ENCODE measurements at regions not wholly inside any gene's neighbourhood (a gene's known extent, or its start where the extent isn't known, plus 50 kb on each side); places are given as distances from the start of the nearest gene placed in this dataset.
A peak's percentile ranks its signal among the peaks of the same experiment; 100 is the strongest.

- DNase-seq (ENCODE audit: insufficient read length, low spot score) (no peak), FAIRE-seq (no peak)
- TF ChIP-seq SPI1 (IDR thresholded peaks at IDR 0.05; ENCODE audit: low read depth, low read length) (no peak), PAX5 (IDR thresholded peaks at IDR 0.05; ENCODE audit: insufficient read depth, low read length, severe bottlenecking) (no peak), POU2F2 (IDR thresholded peaks at IDR 0.05; ENCODE audit: low read depth, low read length) (no peak), POLR2AphosphoS5 (IDR thresholded peaks at IDR 0.05; ENCODE audit: low read depth, low read length) (no peak), POLR2A (IDR thresholded peaks at IDR 0.05; ENCODE audit: low read depth, low read length) (no peak), TAF1 (IDR thresholded peaks at IDR 0.05; ENCODE audit: low read depth, low read length) (no peak)
These were observed 261.2 kb downstream of the CLIC5 start for GRCh38 chr6:45754432-45754831.

- FAIRE-seq (no peak), DNase-seq (ENCODE audit: insufficient read length, low spot score) (no peak)
- no peak for TF ChIP-seq POU2F2 (IDR thresholded peaks at IDR 0.05; ENCODE audit: low read depth, low read length)
- TF ChIP-seq TAF1 (IDR thresholded peaks at IDR 0.05; ENCODE audit: low read depth, low read length) = no peak
- TF ChIP-seq POLR2A (IDR thresholded peaks at IDR 0.05; ENCODE audit: low read depth, low read length) = no peak
- TF ChIP-seq SPI1 (IDR thresholded peaks at IDR 0.05; ENCODE audit: low read depth, low read length) = no peak
- TF ChIP-seq POLR2AphosphoS5 (IDR thresholded peaks at IDR 0.05; ENCODE audit: low read depth, low read length) = no peak
- TF ChIP-seq PAX5 (IDR thresholded peaks at IDR 0.05; ENCODE audit: insufficient read depth, low read length, severe bottlenecking) = no peak
These were observed 269.6 kb downstream of the CLIC5 start for GRCh38 chr6:45746046-45746445.

- TF ChIP-seq SPI1 (IDR thresholded peaks at IDR 0.05; ENCODE audit: low read depth, low read length) (no peak), POLR2AphosphoS5 (IDR thresholded peaks at IDR 0.05; ENCODE audit: low read depth, low read length) (no peak), TAF1 (IDR thresholded peaks at IDR 0.05; ENCODE audit: low read depth, low read length) (no peak), PAX5 (IDR thresholded peaks at IDR 0.05; ENCODE audit: insufficient read depth, low read length, severe bottlenecking) (no peak), POLR2A (IDR thresholded peaks at IDR 0.05; ENCODE audit: low read depth, low read length) (no peak), POU2F2 (IDR thresholded peaks at IDR 0.05; ENCODE audit: low read depth, low read length) (no peak)
- FAIRE-seq (no peak), DNase-seq (ENCODE audit: insufficient read length, low spot score) (no peak)
These were observed 272.5 kb downstream of the CLIC5 start for GRCh38 chr6:45743028-45743615.

- DNase-seq (ENCODE audit: insufficient read length, low spot score) (no peak), FAIRE-seq (no peak)
- TF ChIP-seq TAF1 (IDR thresholded peaks at IDR 0.05; ENCODE audit: low read depth, low read length) = no peak
- TF ChIP-seq POLR2A (IDR thresholded peaks at IDR 0.05; ENCODE audit: low read depth, low read length) = no peak
- no peak for TF ChIP-seq SPI1 (IDR thresholded peaks at IDR 0.05; ENCODE audit: low read depth, low read length)
- TF ChIP-seq POLR2AphosphoS5 (IDR thresholded peaks at IDR 0.05; ENCODE audit: low read depth, low read length) = no peak
These were observed 273.1 kb downstream of the CLIC5 start for GRCh38 chr6:45742591-45742990.

GRCh38 chr6:45741437-45742171 is 274.1 kb downstream of the CLIC5 start:
- TF ChIP-seq PAX5 (IDR thresholded peaks at IDR 0.05; ENCODE audit: insufficient read depth, low read length, severe bottlenecking) (no peak), POLR2AphosphoS5 (IDR thresholded peaks at IDR 0.05; ENCODE audit: low read depth, low read length) (no peak), POU2F2 (IDR thresholded peaks at IDR 0.05; ENCODE audit: low read depth, low read length) (no peak), TAF1 (IDR thresholded peaks at IDR 0.05; ENCODE audit: low read depth, low read length) (no peak), POLR2A (IDR thresholded peaks at IDR 0.05; ENCODE audit: low read depth, low read length) (no peak), SPI1 (IDR thresholded peaks at IDR 0.05; ENCODE audit: low read depth, low read length) (no peak)
- FAIRE-seq (no peak), DNase-seq (ENCODE audit: insufficient read length, low spot score) (no peak)

GRCh38 chr6:45739058-45739457 is 276.6 kb downstream of the CLIC5 start:
- no peak for DNase-seq (ENCODE audit: insufficient read length, low spot score)
- FAIRE-seq = no peak
- TF ChIP-seq POLR2AphosphoS5 (IDR thresholded peaks at IDR 0.05; ENCODE audit: low read depth, low read length) (no peak), POLR2A (IDR thresholded peaks at IDR 0.05; ENCODE audit: low read depth, low read length) (no peak), POU2F2 (IDR thresholded peaks at IDR 0.05; ENCODE audit: low read depth, low read length) (no peak), PAX5 (IDR thresholded peaks at IDR 0.05; ENCODE audit: insufficient read depth, low read length, severe bottlenecking) (no peak), SPI1 (IDR thresholded peaks at IDR 0.05; ENCODE audit: low read depth, low read length) (no peak), TAF1 (IDR thresholded peaks at IDR 0.05; ENCODE audit: low read depth, low read length) (no peak)

- FAIRE-seq (no peak), DNase-seq (ENCODE audit: insufficient read length, low spot score) (no peak)
- no peak for TF ChIP-seq POLR2AphosphoS5 (IDR thresholded peaks at IDR 0.05; ENCODE audit: low read depth, low read length)
- no peak for TF ChIP-seq POLR2A (IDR thresholded peaks at IDR 0.05; ENCODE audit: low read depth, low read length)
These were observed 277.6 kb downstream of the CLIC5 start for GRCh38 chr6:45738057-45738455.

GRCh38 chr6:45737331-45738056 is 278.2 kb downstream of the CLIC5 start:
- TF ChIP-seq POU2F2 (IDR thresholded peaks at IDR 0.05; ENCODE audit: low read depth, low read length) (peak; percentile 50; the same call in 1 of the 2 replicates), POLR2AphosphoS5 (IDR thresholded peaks at IDR 0.05; ENCODE audit: low read depth, low read length) (no peak), PAX5 (IDR thresholded peaks at IDR 0.05; ENCODE audit: insufficient read depth, low read length, severe bottlenecking) (no peak), POLR2A (IDR thresholded peaks at IDR 0.05; ENCODE audit: low read depth, low read length) (no peak), SPI1 (IDR thresholded peaks at IDR 0.05; ENCODE audit: low read depth, low read length) (peak; percentile 43), TAF1 (IDR thresholded peaks at IDR 0.05; ENCODE audit: low read depth, low read length) (no peak)
- DNase-seq (ENCODE audit: insufficient read length, low spot score) = peak; percentile 13
- peak; percentile 45 for FAIRE-seq

GRCh38 chr6:45736134-45736533 is 279.5 kb downstream of the CLIC5 start:
- TF ChIP-seq SPI1 (IDR thresholded peaks at IDR 0.05; ENCODE audit: low read depth, low read length) (no peak), POU2F2 (IDR thresholded peaks at IDR 0.05; ENCODE audit: low read depth, low read length) (no peak), POLR2AphosphoS5 (IDR thresholded peaks at IDR 0.05; ENCODE audit: low read depth, low read length) (no peak), POLR2A (IDR thresholded peaks at IDR 0.05; ENCODE audit: low read depth, low read length) (no peak), TAF1 (IDR thresholded peaks at IDR 0.05; ENCODE audit: low read depth, low read length) (no peak), PAX5 (IDR thresholded peaks at IDR 0.05; ENCODE audit: insufficient read depth, low read length, severe bottlenecking) (no peak)
- no peak for FAIRE-seq
- DNase-seq (ENCODE audit: insufficient read length, low spot score) = no peak

Data from GM12891 (cell line).